Lower lobe of right lung (tissue), 2 donors: ENCODE measurements at regions not wholly inside any gene's neighbourhood (a gene's known extent, or its start where the extent isn't known, plus 50 kb on each side); places are given as distances from the start of the nearest gene placed in this dataset.

ENCODE experiments used
- ATAC-seq, 2 donors: fragments of 200-7000 bp; cut with Tn5 transposase; one replicate each; pipeline ENCODE4 v1.9.1; 2020 to 2022; ENCODE audit warnings: mild to moderate bottlenecking in 2 of 2, moderate library complexity in 2 of 2
- DNase-seq: peaks from one replicate; pipeline ENCODE4 v3.0.0-alpha.2; 2020
- H3K27ac ChIP-seq: fragments of 200-600 bp; one replicate; pipeline ENCODE4 v1.8.0; 2022
- H3K27me3 ChIP-seq: fragments of 200-600 bp; one replicate; pipeline ENCODE4 v1.8.0; 2022; ENCODE audit warnings: low read depth
- H3K36me3 ChIP-seq: fragments of 200-600 bp; one replicate; pipeline ENCODE4 v1.8.0; 2022; ENCODE audit warnings: mild to moderate bottlenecking
- H3K4me1 ChIP-seq: fragments of 200-600 bp; one replicate; pipeline ENCODE4 v1.8.0; 2022
- H3K4me3 ChIP-seq: fragments of 200-600 bp; one replicate; pipeline ENCODE4 v1.8.0; 2022; ENCODE audit warnings: mild to moderate bottlenecking
- H3K9me3 ChIP-seq: fragments of 200-600 bp; one replicate; pipeline ENCODE4 v1.8.0; 2022
- intact Hi-C: fragments of 100-400 bp; cut with DNase I; formaldehyde crosslinking; loops from one replicate; pipeline ENCODE4 v1.11.0; 2022
- TF ChIP-seq, protein P1 (sequence below): fragments of 200-600 bp; IDR thresholded peaks from one replicate; pipeline ENCODE4 v1.8.0; 2022; ENCODE audit warnings: antibody characterized with exemption, mild to moderate bottlenecking
- donor health status: DM: no; HTN: yes; CAD: no; lungs with severe emphysema.

DNA sequence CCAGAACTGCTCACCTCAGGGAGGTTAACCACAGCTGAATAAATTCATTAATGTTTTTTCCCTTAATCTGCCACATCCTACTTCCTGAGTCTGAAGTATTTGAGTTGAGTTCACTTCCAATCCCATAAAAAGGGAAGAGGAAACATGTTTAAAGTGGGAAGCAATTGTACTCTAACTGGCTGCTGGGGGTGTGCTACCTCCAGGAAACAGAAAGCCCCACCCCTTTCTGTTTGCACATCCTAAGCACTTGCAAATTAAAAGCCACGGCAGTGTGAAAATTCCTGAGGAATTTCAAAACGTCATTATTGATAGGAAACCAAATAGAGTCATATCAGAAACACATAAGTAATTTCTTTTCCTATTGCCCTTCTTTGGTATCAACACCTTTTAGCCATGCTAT, 307.0 kb upstream of the NR5A2 start:
- DNase-seq (no peak), ATAC-seq (peak in 1 of 2 donors; percentile 63)
- Histone ChIP-seq H3K4me3 (no peak overlapping the region), H3K9me3 (no peaks in the 10 kb centered on the region), H3K36me3 (no peaks in the 10 kb centered on the region), H3K27ac (no peak overlapping the region), H3K4me1 (no peaks in the 10 kb centered on the region), H3K27me3 (no peaks in the 10 kb centered on the region)
- intact Hi-C loops: no loop called here
- TF ChIP-seq, protein P1, sequence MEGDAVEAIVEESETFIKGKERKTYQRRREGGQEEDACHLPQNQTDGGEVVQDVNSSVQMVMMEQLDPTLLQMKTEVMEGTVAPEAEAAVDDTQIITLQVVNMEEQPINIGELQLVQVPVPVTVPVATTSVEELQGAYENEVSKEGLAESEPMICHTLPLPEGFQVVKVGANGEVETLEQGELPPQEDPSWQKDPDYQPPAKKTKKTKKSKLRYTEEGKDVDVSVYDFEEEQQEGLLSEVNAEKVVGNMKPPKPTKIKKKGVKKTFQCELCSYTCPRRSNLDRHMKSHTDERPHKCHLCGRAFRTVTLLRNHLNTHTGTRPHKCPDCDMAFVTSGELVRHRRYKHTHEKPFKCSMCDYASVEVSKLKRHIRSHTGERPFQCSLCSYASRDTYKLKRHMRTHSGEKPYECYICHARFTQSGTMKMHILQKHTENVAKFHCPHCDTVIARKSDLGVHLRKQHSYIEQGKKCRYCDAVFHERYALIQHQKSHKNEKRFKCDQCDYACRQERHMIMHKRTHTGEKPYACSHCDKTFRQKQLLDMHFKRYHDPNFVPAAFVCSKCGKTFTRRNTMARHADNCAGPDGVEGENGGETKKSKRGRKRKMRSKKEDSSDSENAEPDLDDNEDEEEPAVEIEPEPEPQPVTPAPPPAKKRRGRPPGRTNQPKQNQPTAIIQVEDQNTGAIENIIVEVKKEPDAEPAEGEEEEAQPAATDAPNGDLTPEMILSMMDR: no peak

DNA sequence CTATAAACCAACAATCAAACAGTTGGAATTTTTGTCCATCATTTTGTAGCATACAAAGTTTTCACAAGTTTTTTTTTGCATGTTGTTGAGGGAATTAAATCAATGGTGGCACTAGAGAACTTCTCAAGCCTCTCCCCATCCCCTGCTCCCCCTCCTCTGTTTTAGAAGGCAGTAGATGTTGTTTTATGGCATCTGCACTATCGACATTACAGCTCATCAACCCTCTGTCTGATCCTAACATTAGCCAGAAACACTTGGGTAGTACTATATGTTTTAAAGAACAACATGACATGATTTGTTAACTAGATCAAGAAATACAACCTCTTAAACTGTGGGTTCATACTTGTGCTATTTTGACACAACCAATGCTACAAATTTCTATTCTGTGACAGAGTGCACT, 306.5 kb upstream of the NR5A2 start:
- ATAC-seq (no peak), DNase-seq (no peak)
- Histone ChIP-seq H3K4me1 (no peaks in the 10 kb centered on the region), H3K36me3 (no peaks in the 10 kb centered on the region), H3K4me3 (no peak overlapping the region), H3K27ac (no peak overlapping the region), H3K27me3 (no peaks in the 10 kb centered on the region), H3K9me3 (no peaks in the 10 kb centered on the region)
- TF ChIP-seq, protein P1: no peak
- intact Hi-C loops: no loop called here

DNA sequence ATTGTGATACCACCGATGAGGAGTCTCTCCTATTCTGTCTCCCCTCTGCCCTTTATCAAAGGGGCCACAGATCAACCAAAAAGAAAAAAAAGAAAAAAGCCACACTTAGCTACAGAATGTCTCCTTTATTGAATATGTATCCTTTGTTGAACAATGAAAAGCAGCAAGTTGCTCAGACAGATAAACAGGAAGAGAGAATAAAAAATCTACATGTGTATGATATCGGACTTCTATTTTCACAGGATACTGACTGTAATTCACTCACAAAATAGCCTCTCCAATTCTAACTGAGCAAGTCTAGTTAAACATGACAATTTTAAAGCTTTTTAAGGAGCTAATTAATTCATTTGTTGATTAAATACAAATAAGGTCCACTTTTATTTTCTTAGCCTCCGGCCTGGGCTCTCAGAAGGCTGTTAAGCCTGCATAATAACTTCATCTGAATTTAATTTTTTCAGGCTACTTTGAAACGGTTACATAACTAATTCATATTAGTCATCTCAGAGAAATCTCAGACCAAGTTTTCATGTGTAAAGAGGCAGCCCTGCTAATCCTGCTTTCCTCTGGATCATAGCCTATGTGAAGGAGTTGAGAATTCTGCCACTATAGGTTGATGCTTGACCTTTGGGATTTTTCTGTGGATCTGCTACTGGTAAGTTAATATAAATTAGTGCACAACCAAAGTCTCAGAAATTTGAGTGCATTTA, 304.1 kb upstream of the NR5A2 start:
- no peaks in the 10 kb centered on the region for H3K27me3 ChIP-seq
- TF ChIP-seq, protein P1: no peak
- DNase-seq: no peak
- no peak overlapping the region for H3K4me3 ChIP-seq
- H3K4me1 ChIP-seq: no peaks in the 10 kb centered on the region
- no peak for ATAC-seq
- H3K9me3 ChIP-seq: no peaks in the 10 kb centered on the region
- H3K36me3 ChIP-seq: no peaks in the 10 kb centered on the region
- intact Hi-C loops: no loop called here
- H3K27ac ChIP-seq: no peak overlapping the region

DNA sequence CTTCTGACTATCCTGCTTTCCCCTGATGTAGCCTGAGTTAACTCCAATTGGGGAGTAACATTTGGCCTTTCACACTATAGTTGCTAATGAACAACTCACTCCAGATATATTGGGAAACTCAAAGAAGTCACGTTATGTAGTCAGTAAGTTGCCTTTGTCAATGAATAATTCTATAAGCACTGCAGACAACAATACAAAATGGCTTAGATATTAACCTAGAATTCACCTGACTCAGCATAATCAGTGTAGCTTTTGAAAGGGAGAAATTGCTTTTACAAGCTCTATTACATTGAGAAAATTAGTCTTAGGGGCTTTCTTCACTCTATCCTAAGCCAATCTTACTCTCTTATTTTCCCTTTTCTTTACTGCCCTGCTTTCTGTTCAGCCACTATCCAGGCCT, 303.5 kb upstream of the NR5A2 start:
- TF ChIP-seq, protein P1: no peak
- Histone ChIP-seq H3K27ac (no peak overlapping the region), H3K9me3 (no peaks in the 10 kb centered on the region), H3K36me3 (no peaks in the 10 kb centered on the region), H3K4me1 (no peaks in the 10 kb centered on the region), H3K27me3 (no peaks in the 10 kb centered on the region), H3K4me3 (no peak overlapping the region)
- DNase-seq (no peak), ATAC-seq (no peak)
- intact Hi-C loops: no loop called here

DNA sequence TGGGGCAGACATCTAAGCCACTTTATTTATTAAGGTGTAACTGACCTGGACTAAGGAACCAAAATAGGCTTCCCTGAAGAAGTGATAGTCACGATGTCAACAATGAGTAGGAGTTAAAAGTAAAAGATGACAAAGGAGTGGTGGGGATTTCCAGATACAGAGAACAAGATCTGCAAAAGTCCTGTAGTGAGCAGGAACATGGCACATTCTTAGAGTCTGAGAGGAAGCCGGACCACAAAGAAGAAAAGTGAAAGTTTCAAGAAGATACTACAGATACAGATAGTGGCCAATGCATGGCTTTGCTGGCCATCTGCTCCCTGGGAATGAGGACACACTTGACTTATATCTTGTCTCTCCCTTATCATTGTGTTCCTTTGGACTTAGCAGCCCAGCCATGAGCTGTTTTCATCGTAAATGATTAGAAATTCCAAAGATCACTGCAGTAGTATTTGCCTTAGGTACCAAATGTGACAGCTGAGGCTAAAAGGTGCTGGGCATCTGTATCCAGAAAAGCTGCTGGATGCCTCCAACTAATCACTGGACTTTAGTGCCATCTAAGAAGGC, 302.4 kb upstream of the NR5A2 start:
- TF ChIP-seq, protein P1: no peak
- DNase-seq (no peak), ATAC-seq (no peak)
- Histone ChIP-seq H3K27me3 (no peaks in the 10 kb centered on the region), H3K4me1 (no peaks in the 10 kb centered on the region), H3K4me3 (no peak overlapping the region), H3K27ac (no peak overlapping the region), H3K36me3 (no peaks in the 10 kb centered on the region), H3K9me3 (no peaks in the 10 kb centered on the region)
- intact Hi-C loops: no loop called here
